ENCODE measurements at regions not wholly inside any gene's neighbourhood (a gene's known extent, or its start where the extent isn't known, plus 50 kb on each side); places are given as distances from the start of the nearest gene placed in this dataset.

DNA sequence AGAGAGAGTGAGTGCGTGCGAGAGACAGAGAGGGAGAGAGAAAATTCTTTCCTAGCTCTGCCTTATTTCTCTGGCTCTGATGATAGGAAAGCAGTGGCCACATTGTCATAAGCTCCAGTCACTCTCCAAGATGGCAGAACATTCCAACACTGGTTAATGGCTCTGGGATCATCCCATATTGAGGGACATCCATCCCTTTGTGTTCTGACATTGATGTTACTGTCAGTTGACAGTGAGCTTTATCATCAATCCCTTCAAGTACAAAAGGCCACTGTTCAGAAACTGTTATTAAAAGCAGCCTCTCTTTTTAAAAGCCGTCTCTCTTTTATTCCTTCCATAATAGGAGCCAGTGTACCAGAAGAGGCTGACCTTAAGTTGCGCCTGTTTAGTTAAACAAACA, 1084.9 kb upstream of the RBFOX1 start:
- Histone ChIP-seq H3K27ac (ENCODE audit: low read depth, low read length) (no peak overlapping the region), H3K36me3 (ENCODE audit: control insufficient read depth, low read length) (no peaks in the 10 kb centered on the region), H3K9me2 (replicated peaks; ENCODE audit: control insufficient read depth, low read length) (no peaks in the 10 kb centered on the region), H4K20me1 (ENCODE audit: control insufficient read depth, insufficient read depth, low read depth, low read length) (no peaks in the 10 kb centered on the region), H3K4me3 (ENCODE audit: low read length) (no peak overlapping the region), H3K27me3 (ENCODE audit: control insufficient read depth, low read length) (no peaks in the 10 kb centered on the region), H3K4me2 (ENCODE audit: low read length) (no peak overlapping the region), H3F3A (ENCODE audit: control insufficient read depth, insufficient read depth) (no peaks in the 10 kb centered on the region), H3K9me3 (ENCODE audit: control insufficient read depth, insufficient read depth, low read length) (no peaks in the 10 kb centered on the region), H3K79me2 (ENCODE audit: control insufficient read depth, low read length) (no peaks in the 10 kb centered on the region), H3K4me1 (ENCODE audit: control insufficient read depth, low read length) (no peaks in the 10 kb centered on the region)
- TF ChIP-seq, protein P1, sequence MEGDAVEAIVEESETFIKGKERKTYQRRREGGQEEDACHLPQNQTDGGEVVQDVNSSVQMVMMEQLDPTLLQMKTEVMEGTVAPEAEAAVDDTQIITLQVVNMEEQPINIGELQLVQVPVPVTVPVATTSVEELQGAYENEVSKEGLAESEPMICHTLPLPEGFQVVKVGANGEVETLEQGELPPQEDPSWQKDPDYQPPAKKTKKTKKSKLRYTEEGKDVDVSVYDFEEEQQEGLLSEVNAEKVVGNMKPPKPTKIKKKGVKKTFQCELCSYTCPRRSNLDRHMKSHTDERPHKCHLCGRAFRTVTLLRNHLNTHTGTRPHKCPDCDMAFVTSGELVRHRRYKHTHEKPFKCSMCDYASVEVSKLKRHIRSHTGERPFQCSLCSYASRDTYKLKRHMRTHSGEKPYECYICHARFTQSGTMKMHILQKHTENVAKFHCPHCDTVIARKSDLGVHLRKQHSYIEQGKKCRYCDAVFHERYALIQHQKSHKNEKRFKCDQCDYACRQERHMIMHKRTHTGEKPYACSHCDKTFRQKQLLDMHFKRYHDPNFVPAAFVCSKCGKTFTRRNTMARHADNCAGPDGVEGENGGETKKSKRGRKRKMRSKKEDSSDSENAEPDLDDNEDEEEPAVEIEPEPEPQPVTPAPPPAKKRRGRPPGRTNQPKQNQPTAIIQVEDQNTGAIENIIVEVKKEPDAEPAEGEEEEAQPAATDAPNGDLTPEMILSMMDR (IDR thresholded peaks at IDR 0.05; ENCODE audit: low read depth, low read length, poor library complexity, severe bottlenecking), result no peak
- no peak for TF ChIP-seq EZH2phosphoT487 (IDR thresholded peaks at IDR 0.05; ENCODE audit: borderline replicate concordance, low read length)

DNA sequence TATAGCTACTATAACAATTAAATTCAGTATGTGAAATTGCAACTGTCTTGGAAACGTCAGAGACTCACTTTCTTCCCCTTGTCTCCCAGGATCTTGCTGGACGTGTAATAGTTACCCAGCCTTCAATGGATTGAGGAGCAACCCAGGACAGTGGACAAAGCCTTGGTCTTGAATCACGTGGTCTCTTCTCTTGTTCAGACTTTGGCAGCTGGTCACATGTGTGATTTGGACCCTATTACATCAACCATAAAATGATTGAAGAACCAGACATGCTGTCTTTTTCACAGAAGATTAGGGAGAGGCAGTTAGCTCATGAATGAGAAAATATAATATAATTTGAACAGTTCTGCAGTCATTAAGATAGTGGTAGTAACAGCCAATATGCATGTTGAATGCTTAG, 1085.5 kb upstream of the RBFOX1 start:
- Histone ChIP-seq H3K4me2 (ENCODE audit: low read length) (no peak overlapping the region), H3K27ac (ENCODE audit: low read depth, low read length) (no peak overlapping the region), H4K20me1 (ENCODE audit: control insufficient read depth, insufficient read depth, low read depth, low read length) (no peaks in the 10 kb centered on the region), H3K9me2 (replicated peaks; ENCODE audit: control insufficient read depth, low read length) (no peaks in the 10 kb centered on the region), H3K27me3 (ENCODE audit: control insufficient read depth, low read length) (no peaks in the 10 kb centered on the region), H3K9me3 (ENCODE audit: control insufficient read depth, insufficient read depth, low read length) (no peaks in the 10 kb centered on the region), H3K79me2 (ENCODE audit: control insufficient read depth, low read length) (no peaks in the 10 kb centered on the region), H3K36me3 (ENCODE audit: control insufficient read depth, low read length) (no peaks in the 10 kb centered on the region), H3K4me1 (ENCODE audit: control insufficient read depth, low read length) (no peaks in the 10 kb centered on the region), H3K4me3 (ENCODE audit: low read length) (no peak overlapping the region), H3F3A (ENCODE audit: control insufficient read depth, insufficient read depth) (no peaks in the 10 kb centered on the region)
- TF ChIP-seq, protein P1 (IDR thresholded peaks at IDR 0.05; ENCODE audit: low read depth, low read length, poor library complexity, severe bottlenecking), result no peak
- TF ChIP-seq EZH2phosphoT487 (IDR thresholded peaks at IDR 0.05; ENCODE audit: borderline replicate concordance, low read length), result no peak

DNA sequence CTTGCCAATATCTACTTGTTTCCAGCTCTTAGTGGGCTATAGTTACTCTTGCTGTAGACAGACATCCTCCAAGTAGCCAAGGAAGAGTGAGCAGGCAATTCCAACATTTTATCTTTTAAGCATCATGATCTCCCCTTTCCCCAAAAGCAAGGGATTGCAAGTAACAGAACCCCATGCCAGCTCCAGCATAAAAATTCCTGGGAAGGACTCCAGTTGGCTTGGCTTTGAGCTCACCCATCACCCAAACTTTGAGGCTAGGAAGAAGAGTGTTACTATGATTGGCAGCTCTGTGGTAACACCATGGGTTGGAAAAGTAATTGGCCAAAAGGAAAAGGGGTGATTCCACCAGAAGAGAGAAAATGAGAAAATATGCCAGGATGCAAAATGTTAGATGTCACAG, 1086.4 kb upstream of the RBFOX1 start:
- H4K20me1 ChIP-seq (ENCODE audit: control insufficient read depth, insufficient read depth, low read depth, low read length), result no peaks in the 10 kb centered on the region
- H3K9me2 ChIP-seq (replicated peaks; ENCODE audit: control insufficient read depth, low read length), result no peaks in the 10 kb centered on the region
- no peaks in the 10 kb centered on the region for H3K36me3 ChIP-seq (ENCODE audit: control insufficient read depth, low read length)
- TF ChIP-seq EZH2phosphoT487 (IDR thresholded peaks at IDR 0.05; ENCODE audit: borderline replicate concordance, low read length), result no peak
- TF ChIP-seq, protein P1 (IDR thresholded peaks at IDR 0.05; ENCODE audit: low read depth, low read length, poor library complexity, severe bottlenecking), result no peak
- no peaks in the 10 kb centered on the region for H3K4me1 ChIP-seq (ENCODE audit: control insufficient read depth, low read length)
- no peaks in the 10 kb centered on the region for H3K79me2 ChIP-seq (ENCODE audit: control insufficient read depth, low read length)
- H3K27me3 ChIP-seq (ENCODE audit: control insufficient read depth, low read length), result no peaks in the 10 kb centered on the region
- no peak overlapping the region for H3K4me2 ChIP-seq (ENCODE audit: low read length)
- no peaks in the 10 kb centered on the region for H3K9me3 ChIP-seq (ENCODE audit: control insufficient read depth, insufficient read depth, low read length)
- no peak overlapping the region for H3K27ac ChIP-seq (ENCODE audit: low read depth, low read length)
- no peak overlapping the region for H3K4me3 ChIP-seq (ENCODE audit: low read length)
- no peaks in the 10 kb centered on the region for H3F3A ChIP-seq (ENCODE audit: control insufficient read depth, insufficient read depth)

DNA sequence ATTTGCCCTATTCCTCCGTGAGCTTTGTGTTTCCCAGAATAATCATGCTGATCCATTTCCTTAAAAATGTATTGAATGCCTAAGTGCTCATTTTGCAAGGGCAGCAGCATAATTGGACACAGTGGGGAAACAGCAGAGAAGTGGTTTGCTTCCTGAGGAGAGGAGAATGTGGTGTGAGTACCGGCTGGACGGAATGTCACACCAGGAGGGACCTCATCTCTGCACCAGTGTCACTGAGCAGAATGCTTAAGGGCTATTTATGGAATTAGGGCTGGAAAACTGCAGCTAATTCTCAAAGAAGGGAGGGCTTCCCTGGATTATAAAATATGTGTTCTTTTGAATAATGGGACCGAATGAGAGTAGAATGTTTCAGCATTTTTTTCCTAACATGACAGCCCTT, 1100.6 kb upstream of the RBFOX1 start:
- TF ChIP-seq, protein P1 (IDR thresholded peaks at IDR 0.05; ENCODE audit: low read depth, low read length, poor library complexity, severe bottlenecking), result no peak
- TF ChIP-seq EZH2phosphoT487 (IDR thresholded peaks at IDR 0.05; ENCODE audit: borderline replicate concordance, low read length), result no peak
- no peaks in the 10 kb centered on the region for H3K27me3 ChIP-seq (ENCODE audit: control insufficient read depth, low read length)
- H3K9me2 ChIP-seq (replicated peaks; ENCODE audit: control insufficient read depth, low read length), result no peaks in the 10 kb centered on the region
- H3F3A ChIP-seq (ENCODE audit: control insufficient read depth, insufficient read depth), result no peaks in the 10 kb centered on the region
- no peaks in the 10 kb centered on the region for H3K36me3 ChIP-seq (ENCODE audit: control insufficient read depth, low read length)
- H3K4me2 ChIP-seq (ENCODE audit: low read length), result no peak overlapping the region
- no peaks in the 10 kb centered on the region for H3K9me3 ChIP-seq (ENCODE audit: control insufficient read depth, insufficient read depth, low read length)
- no peaks in the 10 kb centered on the region for H4K20me1 ChIP-seq (ENCODE audit: control insufficient read depth, insufficient read depth, low read depth, low read length)
- H3K27ac ChIP-seq (ENCODE audit: low read depth, low read length), result no peak overlapping the region
- H3K4me3 ChIP-seq (ENCODE audit: low read length), result no peak overlapping the region
- H3K4me1 ChIP-seq (ENCODE audit: control insufficient read depth, low read length), result no peaks in the 10 kb centered on the region
- no peaks in the 10 kb centered on the region for H3K79me2 ChIP-seq (ENCODE audit: control insufficient read depth, low read length)
